Central memory CD4-positive, alpha-beta T cell (primary cell): ENCODE measurements at regions not wholly inside any gene's neighbourhood (a gene's known extent, or its start where the extent isn't known, plus 50 kb on each side); places are given as distances from the start of the nearest gene placed in this dataset.
"Not testable (repeated sequence)": the region's sequence is repeated elsewhere in the genome, so short reads cannot be mapped to it uniquely, and the experiment has no call there.

Source experiments
- DNase-seq: peaks from one replicate; pipeline ENCODE4 v3.0.0; 2022

DNA sequence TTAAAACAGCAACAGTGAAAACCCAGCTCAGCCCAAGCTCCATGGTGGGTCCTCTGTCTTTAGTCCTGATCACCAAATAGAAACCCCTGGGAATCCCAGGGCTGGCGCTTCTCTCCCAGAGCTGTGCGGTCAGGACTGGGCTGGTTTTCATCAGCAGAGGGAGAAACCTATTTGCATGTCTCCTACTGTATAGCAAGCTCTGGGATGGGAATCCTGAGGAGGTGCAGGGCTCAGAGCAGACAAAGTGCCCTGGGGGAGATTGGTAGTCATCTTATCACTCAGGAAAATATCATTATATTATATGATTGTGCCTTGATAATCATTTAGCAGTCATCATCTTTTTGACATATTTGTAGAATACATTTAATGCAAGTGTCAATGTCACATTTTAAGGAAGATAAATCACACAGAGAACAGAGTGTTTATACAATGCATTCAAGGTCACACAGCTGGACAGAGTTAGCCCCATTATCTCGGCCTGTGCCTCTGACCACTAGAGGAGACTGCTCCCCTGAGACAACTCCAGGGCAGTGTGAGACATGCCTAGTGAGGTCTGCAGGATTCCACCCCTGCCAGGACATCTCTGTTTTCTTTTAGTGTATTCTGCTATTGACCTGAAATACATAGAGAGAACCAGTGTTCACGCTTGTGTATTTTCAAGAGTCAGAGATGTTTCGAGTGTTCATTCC, 818.6 kb downstream of the TMEM121 start:
- not testable (repeated sequence) for DNase-seq

GRCh38 chr14:106346084-106346483, 819.7 kb downstream of the TMEM121 start:
- no peak for DNase-seq

- no peak for DNase-seq
These were observed 820.3 kb downstream of the TMEM121 start for GRCh38 chr14:106346534-106347290.

DNA sequence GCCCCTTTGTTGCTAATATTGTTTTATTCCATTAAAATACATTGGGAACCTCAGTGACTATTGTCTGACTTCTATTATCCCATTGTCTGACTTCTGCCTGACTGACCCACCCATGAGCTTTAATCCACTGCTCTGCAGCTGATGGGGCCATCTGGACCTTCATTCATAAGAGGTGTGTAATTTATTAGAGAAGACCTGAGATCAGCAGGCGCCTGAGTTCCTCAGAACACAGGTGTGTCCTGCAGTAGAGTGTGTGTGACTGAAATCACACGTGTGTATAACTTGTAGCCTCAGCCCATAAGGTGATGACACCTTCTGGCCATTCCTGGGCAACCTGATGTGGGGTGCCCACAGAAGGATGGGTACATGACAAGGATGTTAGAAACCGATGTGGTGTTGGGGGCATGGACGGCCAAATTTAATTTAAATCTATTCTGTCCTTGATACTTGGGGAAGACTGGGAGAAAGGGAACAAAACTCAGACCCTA, 821.0 kb downstream of the TMEM121 start:
- DNase-seq, result no peak

- DNase-seq, result no peak
These were observed 821.7 kb downstream of the TMEM121 start for GRCh38 chr14:106347890-106348755.

DNA sequence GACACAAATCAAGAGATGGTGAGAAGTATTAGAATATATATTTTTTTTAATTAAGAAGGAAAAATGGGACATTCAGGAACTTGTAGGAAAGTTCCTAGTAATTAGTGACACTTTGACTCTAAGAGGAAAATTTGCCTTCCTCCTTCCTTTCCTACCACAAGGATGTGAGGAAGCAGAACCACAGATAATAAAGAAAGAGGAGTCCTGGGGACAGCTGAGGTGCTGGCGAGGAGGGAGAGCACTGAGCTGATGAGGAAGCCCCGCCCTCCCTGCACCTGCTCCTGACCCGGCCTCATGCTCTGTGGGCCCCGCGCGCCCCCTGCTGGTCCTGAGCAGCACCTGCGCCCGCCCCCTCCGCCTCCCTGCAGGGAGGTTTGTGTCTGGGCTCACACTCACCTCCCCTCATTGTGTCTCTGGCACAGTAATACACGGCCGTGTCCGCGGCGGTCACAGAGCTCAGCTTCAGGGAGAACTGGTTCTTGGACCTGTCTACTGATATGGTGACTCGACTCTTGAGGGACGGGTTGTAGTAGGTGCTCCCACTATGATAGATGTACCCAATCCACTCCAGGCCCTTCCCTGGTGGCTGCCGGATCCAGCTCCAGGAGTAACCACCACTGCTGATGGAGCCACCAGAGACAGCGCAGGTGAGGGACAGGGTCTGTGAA, 822.6 kb downstream of the TMEM121 start:
- peak; percentile 58 for DNase-seq

DNA sequence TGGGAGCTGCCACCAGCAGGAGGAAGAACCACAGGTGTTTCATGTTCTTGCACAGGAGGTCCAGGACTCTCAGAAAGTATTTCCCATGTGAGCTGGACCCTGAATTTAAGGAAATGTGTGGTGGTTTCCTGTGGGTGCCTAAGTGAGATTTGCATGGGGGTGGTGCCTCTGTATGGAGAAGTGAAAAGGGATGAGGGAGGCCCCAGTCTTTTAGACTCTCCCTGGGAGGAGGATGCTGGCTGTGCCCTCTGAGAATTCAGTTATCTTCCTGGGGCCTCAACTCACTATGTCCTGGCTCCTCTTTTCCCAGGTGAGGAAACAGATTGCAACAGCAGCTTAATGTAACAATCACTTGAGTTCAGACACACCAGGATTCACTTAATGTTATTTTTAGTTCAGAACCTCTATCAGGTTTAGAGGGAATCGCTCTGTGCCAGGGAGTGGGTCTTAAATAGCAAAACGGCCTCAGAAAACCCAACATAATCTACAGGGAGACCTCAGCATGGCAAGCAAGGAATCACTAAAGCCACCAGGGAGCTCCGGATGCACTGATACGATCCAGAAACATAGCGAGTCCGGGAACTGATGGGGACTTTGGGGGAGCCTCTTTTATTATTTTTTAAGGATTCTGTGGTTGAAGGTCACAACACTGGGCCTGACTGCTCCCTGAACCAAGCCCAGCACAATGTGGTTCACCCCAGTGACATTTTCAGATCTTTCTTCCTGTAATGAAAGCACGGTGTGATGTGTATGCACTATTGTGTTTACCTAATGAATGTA, 823.5 kb downstream of the TMEM121 start:
- not testable (repeated sequence) for DNase-seq

DNA sequence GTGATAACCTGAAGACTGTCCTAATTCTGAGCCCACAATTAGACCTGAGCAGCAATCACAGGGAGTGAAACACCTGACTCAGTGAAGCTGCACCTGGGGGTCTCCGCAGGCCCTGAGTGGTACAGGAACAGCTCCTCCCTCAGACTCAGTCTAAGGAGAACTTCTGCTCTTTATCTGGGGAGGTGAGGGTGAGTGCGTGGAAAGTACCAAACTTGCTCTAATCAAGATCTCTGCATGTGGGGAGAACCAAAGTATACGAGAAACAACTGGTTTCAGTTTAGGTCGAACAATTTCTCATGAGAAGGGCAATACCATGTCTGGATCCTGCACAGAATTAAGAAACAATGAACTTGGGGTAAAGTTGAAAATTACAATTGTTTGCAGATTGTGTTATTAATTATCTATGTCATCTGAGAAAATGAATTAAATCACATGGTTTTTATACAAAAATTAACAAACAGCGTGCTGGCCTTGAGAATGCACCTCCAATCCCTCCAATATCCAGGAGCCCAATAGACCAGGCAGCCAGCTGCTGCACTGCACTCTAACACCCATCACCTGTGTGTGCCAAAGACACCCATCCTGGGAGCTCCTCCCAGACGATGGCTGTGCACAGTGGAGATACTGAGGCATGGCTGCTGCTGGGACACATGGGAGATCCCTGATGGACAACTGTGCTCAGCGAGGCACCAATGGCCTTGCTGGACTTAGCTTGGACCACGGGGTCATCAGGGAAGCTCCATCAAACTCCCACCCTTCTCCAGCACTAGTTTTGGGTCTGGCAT, 828.8 kb downstream of the TMEM121 start:
- not testable (repeated sequence) for DNase-seq

GRCh38 chr14:106355881-106356642, 829.7 kb downstream of the TMEM121 start:
- DNase-seq, result not testable (repeated sequence)

DNA sequence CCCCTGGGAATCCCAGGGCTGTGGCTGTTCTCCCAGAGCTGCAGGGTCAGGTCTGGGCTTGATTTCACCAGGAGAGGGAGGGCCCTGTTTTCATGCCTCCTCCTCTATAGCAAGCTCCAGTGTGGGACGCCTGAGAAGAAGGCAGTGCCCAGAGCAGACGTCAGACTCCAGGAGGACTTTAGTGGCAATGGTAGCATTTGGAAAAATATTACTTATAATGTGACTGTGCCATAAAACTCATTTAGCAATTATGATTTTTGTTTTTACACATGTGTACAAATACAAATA, 830.2 kb downstream of the TMEM121 start:
- not testable (repeated sequence) for DNase-seq

DNA sequence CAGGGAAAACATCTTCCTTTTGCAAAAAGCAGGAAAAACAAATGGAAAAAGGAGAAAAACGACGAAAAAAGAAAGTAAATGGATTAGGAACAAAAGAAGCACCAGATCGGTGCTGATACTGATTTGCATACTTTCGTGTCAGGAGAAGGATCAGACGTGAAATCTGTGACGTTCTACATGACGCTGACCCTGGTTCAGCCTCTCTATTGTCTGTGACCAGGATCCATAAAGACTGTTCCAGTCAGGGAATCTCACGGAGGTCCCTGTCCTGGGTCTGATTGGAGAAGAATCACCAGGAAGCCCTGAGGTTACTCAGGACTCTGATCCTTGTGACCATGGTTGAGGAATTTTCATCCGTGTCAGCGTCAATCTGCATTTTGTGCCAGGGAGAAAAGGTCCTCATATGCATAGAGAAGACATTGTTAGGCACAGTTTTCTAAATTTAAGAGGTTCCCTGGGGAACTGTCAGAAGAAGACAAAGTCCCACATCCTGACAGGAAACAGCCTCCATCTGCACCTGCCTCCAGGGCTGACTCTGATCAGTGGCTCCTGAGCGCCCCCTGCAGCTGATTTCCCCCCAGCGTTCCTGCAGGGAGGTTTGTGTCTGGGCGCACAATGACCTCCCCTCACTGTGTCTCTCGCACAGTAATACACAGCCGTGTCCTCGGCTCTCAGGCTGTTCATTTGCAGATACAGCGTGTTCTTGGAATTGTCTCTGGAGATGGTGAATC, 832.9 kb downstream of the TMEM121 start:
- not testable (repeated sequence) for DNase-seq

GRCh38 chr14:106365371-106365770, 839.0 kb downstream of the TMEM121 start:
- DNase-seq, result not testable (repeated sequence)

GRCh38 chr14:106365894-106366293, 839.5 kb downstream of the TMEM121 start:
- DNase-seq, result not testable (repeated sequence)

DNA sequence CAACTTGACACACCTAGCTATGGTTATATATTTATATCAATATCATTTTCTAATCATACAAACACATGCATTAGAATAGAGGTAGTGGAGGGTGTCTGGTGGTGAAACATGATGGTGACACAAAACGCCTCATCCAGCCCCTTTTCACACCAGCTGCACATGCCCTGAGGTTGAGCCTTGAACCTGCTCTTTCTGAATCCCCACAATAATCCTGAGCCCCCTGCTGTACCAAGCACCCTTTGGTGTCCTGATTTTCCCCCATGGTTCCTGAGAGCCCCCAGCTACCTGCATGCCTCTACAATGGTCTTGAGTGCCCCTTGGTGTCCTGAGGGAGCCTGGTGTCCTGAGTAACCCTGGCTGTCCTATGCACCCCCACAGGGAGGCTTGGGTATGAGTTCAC, 840.6 kb downstream of the TMEM121 start:
- DNase-seq, result not testable (repeated sequence)

DNA sequence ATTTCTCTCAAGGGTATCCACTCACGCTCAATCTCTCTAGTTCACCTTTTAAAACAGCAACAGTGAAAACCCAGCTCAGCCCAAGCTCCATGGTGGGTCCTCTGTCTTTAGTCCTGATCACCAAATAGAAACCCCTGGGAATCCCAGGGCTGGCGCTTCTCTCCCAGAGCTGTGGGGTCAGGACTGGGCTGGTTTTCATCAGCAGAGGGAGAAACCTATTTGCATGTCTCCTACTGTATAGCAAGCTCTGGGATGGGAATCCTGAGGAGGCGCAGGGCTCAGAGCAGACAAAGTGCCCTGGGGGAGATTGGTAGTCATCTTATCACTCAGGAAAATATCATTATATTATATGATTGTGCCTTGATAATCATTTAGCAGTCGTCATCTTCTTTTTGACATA, 843.1 kb downstream of the TMEM121 start:
- not testable (repeated sequence) for DNase-seq

GRCh38 chr14:106372870-106373652, 846.7 kb downstream of the TMEM121 start:
- DNase-seq, result peak; percentile 70

DNA sequence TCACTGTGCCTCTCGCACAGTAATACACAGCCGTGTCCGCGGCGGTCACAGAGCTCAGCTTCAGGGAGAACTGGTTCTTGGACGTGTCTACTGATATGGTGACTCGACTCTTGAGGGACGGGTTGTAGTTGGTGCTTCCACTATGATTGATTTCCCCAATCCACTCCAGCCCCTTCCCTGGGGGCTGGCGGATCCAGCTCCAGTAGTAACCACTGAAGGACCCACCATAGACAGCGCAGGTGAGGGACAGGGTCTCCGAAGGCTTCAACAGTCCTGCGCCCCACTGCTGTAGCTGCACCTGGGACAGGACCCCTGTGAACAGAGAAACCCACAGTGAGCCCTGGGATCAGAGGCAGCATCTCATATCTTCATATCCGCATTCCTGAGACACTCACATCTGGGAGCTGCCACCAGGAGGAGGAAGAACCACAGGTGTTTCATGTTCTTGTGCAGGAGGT, 847.3 kb downstream of the TMEM121 start:
- DNase-seq, result not testable (repeated sequence)

- DNase-seq, result no peak
These were observed 851.0 kb downstream of the TMEM121 start for GRCh38 chr14:106377432-106377831.

DNA sequence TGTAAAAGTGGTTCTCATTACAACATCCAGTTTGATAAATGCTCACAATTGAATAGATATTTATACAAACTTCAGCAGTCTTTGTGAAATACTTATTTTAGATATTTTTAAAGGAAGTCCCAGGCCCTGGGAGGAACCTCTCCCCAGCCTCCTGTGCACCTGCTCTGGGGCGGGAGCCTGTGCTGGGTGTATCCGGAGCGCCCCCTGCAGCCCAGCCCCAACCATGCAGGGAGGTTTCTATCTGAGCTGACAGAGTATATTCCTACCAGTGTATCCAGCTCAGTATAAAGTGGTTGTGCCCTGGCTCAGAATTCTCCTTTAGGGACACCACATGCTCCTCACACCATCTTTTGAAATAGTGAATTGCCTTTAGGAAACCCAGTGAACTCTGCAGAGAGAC, 851.8 kb downstream of the TMEM121 start:
- DNase-seq, result no peak
